ENCODE measurements at regions not wholly inside any gene's neighbourhood (a gene's known extent, or its start where the extent isn't known, plus 50 kb on each side); places are given as distances from the start of the nearest gene placed in this dataset.

GRCh38 chr11:49302360-49302759 is 94.0 kb upstream of the FOLH1 start:
- H3K36me3 ChIP-seq (ENCODE audit: control insufficient read depth in 2 of 2, insufficient read depth in 2 of 2, low read length in 1 of 2), result no peaks in the 10 kb centered on the region
- H3K4me3 ChIP-seq, result no peak overlapping the region
- H3K79me2 ChIP-seq (ENCODE audit: control insufficient read depth, insufficient read depth, low read length), result no peaks in the 10 kb centered on the region
- 70% methylated on average over 2 of the region's 2 CpGs for WGBS (ENCODE audit: insufficient coverage, insufficient replicate concordance, low lambda C conversion rate, missing lambda C conversion rate)
- BruUV-seq (replicated peaks), result no TSS peak
- FAIRE-seq (no peak), ATAC-seq (no peak), DNase-seq (ENCODE audit: low read depth, low spot score) (no peak)
- in situ Hi-C loops (cut with MboI), result no loop called here
- no peaks in the 10 kb centered on the region for H4K20me1 ChIP-seq (ENCODE audit: control insufficient read depth, insufficient read depth)
- H3K27ac ChIP-seq (ENCODE audit: control insufficient read depth, insufficient read depth), result no peak overlapping the region
- POLR2A ChIA-PET, result no interaction called here
- no peak overlapping the region for H3K9ac ChIP-seq (ENCODE audit: control insufficient read depth, insufficient read depth, low read length)
- CTCF ChIA-PET, result no interaction called here
- intact Hi-C loops (cut with micrococcal nuclease; ENCODE audit: unreplicated experiment), result no loop called here
- SMC1A ChIA-PET (ENCODE audit: uncharacterized antibody, unreplicated experiment), result no interaction called here
- H3K27me3 ChIP-seq (replicated peaks in 1 of 2; ENCODE audit: control insufficient read depth in 2 of 2, insufficient read depth in 2 of 2, low read length in 1 of 2), result no peaks in the 10 kb centered on the region
- RAD21 ChIA-PET (ENCODE audit: unreplicated experiment), result interaction anchor here (0.7 kb wide), 1 partner anchor 769 kb away, joined by 4 read pairs; no protein-coding TSS in a partner anchor
- no peak overlapping the region for H2AFZ ChIP-seq (ENCODE audit: control insufficient read depth, low read depth, low read length)
- H3K4me1 ChIP-seq (ENCODE audit: control insufficient read depth, insufficient read depth, low read length), result no peaks in the 10 kb centered on the region
- no peak overlapping the region for H3K4me2 ChIP-seq (ENCODE audit: control insufficient read depth, insufficient read depth)
- no peaks in the 10 kb centered on the region for H3K9me3 ChIP-seq (replicated peaks; ENCODE audit: control insufficient read depth, insufficient read depth, low read length)
- TF ChIP-seq EP300 (IDR thresholded peaks at IDR 0.05; ENCODE audit: borderline replicate concordance in 1 of 2, control insufficient read depth in 1 of 2, low read depth in 2 of 2, low read length in 2 of 2), result no peak
- TF ChIP-seq CBFB (IDR thresholded peaks at IDR 0.05; ENCODE audit: low read depth), result no peak
- TF ChIP-seq SMAD5 (IDR thresholded peaks at IDR 0.05; ENCODE audit: low read depth), result no peak
- TF ChIP-seq ZNF217 (IDR thresholded peaks at IDR 0.05), result no peak
- no peak for TF ChIP-seq MXI1 (IDR thresholded peaks at IDR 0.05; ENCODE audit: low read depth, low read length)
- TF ChIP-seq BCL11A (IDR thresholded peaks at IDR 0.05; ENCODE audit: low read depth, low read length), result no peak
- TF ChIP-seq E2F8 (IDR thresholded peaks at IDR 0.05; ENCODE audit: low read depth, partially characterized antibody), result no peak
- TF ChIP-seq CBX3 (IDR thresholded peaks at IDR 0.05; ENCODE audit: borderline replicate concordance, low read depth), result no peak
- TF ChIP-seq PML (IDR thresholded peaks at IDR 0.05; ENCODE audit: low read length), result no peak
- no peak for TF ChIP-seq MEF2B (IDR thresholded peaks at IDR 0.05; ENCODE audit: partially characterized antibody, poor library complexity, severe bottlenecking)
- TF ChIP-seq, protein P1, sequence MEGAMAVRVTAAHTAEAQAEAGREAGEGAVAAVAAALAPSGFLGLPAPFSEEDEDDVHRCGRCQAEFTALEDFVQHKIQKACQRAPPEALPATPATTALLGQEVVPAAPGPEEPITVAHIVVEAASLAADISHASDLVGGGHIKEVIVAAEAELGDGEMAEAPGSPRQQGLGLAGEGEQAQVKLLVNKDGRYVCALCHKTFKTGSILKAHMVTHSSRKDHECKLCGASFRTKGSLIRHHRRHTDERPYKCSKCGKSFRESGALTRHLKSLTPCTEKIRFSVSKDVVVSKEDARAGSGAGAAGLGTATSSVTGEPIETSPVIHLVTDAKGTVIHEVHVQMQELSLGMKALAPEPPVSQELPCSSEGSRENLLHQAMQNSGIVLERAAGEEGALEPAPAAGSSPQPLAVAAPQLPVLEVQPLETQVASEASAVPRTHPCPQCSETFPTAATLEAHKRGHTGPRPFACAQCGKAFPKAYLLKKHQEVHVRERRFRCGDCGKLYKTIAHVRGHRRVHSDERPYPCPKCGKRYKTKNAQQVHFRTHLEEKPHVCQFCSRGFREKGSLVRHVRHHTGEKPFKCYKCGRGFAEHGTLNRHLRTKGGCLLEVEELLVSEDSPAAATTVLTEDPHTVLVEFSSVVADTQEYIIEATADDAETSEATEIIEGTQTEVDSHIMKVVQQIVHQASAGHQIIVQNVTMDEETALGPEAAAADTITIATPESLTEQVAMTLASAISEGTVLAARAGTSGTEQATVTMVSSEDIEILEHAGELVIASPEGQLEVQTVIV (IDR thresholded peaks at IDR 0.05; ENCODE audit: borderline replicate concordance, partially characterized antibody), result no peak
- no peak for TF ChIP-seq NFIC (IDR thresholded peaks at IDR 0.05; ENCODE audit: low read depth, low read length)
- TF ChIP-seq EED (IDR thresholded peaks at IDR 0.05; ENCODE audit: low read depth), result no peak
- no peak for TF ChIP-seq ASH2L (IDR thresholded peaks at IDR 0.05; ENCODE audit: borderline replicate concordance, low read depth)
- TF ChIP-seq KDM1A (IDR thresholded peaks at IDR 0.05; ENCODE audit: borderline replicate concordance), result no peak
- TF ChIP-seq, protein P2, sequence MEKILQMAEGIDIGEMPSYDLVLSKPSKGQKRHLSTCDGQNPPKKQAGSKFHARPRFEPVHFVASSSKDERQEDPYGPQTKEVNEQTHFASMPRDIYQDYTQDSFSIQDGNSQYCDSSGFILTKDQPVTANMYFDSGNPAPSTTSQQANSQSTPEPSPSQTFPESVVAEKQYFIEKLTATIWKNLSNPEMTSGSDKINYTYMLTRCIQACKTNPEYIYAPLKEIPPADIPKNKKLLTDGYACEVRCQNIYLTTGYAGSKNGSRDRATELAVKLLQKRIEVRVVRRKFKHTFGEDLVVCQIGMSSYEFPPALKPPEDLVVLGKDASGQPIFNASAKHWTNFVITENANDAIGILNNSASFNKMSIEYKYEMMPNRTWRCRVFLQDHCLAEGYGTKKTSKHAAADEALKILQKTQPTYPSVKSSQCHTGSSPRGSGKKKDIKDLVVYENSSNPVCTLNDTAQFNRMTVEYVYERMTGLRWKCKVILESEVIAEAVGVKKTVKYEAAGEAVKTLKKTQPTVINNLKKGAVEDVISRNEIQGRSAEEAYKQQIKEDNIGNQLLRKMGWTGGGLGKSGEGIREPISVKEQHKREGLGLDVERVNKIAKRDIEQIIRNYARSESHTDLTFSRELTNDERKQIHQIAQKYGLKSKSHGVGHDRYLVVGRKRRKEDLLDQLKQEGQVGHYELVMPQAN (conservative IDR thresholded peaks at IDR 0.05), result no peak
- TF ChIP-seq, protein P3, sequence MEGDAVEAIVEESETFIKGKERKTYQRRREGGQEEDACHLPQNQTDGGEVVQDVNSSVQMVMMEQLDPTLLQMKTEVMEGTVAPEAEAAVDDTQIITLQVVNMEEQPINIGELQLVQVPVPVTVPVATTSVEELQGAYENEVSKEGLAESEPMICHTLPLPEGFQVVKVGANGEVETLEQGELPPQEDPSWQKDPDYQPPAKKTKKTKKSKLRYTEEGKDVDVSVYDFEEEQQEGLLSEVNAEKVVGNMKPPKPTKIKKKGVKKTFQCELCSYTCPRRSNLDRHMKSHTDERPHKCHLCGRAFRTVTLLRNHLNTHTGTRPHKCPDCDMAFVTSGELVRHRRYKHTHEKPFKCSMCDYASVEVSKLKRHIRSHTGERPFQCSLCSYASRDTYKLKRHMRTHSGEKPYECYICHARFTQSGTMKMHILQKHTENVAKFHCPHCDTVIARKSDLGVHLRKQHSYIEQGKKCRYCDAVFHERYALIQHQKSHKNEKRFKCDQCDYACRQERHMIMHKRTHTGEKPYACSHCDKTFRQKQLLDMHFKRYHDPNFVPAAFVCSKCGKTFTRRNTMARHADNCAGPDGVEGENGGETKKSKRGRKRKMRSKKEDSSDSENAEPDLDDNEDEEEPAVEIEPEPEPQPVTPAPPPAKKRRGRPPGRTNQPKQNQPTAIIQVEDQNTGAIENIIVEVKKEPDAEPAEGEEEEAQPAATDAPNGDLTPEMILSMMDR (IDR thresholded peaks at IDR 0.05 in 2 of 3, conservative IDR thresholded peaks at IDR 0.05 in 1 of 3; ENCODE audit: control insufficient read depth in 2 of 3, extremely low read depth in 1 of 3, insufficient read depth in 1 of 3, low read depth in 3 of 3, low read length in 3 of 3), result no peak

Measured in GM12878 (cell line).